IMR-90 (cell line): ENCODE measurements at regions not wholly inside any gene's neighbourhood (a gene's known extent, or its start where the extent isn't known, plus 50 kb on each side); places are given as distances from the start of the nearest gene placed in this dataset.
"Not testable (repeated sequence)": the region's sequence is repeated elsewhere in the genome, so short reads cannot be mapped to it uniquely, and the experiment has no call there.

Source experiments
- ATAC-seq: fragments of 200-7000 bp; cut with Tn5 transposase; 2 replicates; pipeline ENCODE4 v1.9.1; 2020; ENCODE audit warnings: low read depth, mild to moderate bottlenecking, moderate library complexity
- BruUV-seq: library from RNA; stranded (reverse); fragments of 400-500 nt; replicated peaks from 2 replicates; lab custom pipeline; 2021; lab: Mats Ljungman, UMichigan
- CTCF ChIA-PET: fragments of 300-600 bp; formaldehyde crosslinking; extraction: SDS; loops from one replicate; lab custom pipeline; 2021; ENCODE audit warnings: antibody characterized with exemption; lab: Yijun Ruan, JAX
- POLR2A ChIA-PET: fragments of 300-600 bp; sonication (Branson Sonifier 250); formaldehyde crosslinking; loops from one replicate; lab custom pipeline; 2022; ENCODE audit warnings: antibody characterized with exemption; ENCODE audit not compliant: unreplicated experiment; lab: Charles Lee
- DNase-seq: peaks from one replicate; pipeline ENCODE4 v3.0.0; 2013
- H2AFZ ChIP-seq: replicated peaks from 2 replicates; pipeline ENCODE3; 2013; ENCODE audit warnings: low read length, mild to moderate bottlenecking; ENCODE audit not compliant: poor library complexity
- H2AK5ac ChIP-seq: 2 replicates; pipeline ENCODE4 v1.6.1; 2013; ENCODE audit warnings: low read depth, low read length, inconsistent platforms
- H2AK9ac ChIP-seq: replicated peaks from 2 replicates; pipeline ENCODE3; 2013; ENCODE audit warnings: mild to moderate bottlenecking, low read depth, low read length, moderate library complexity; ENCODE audit not compliant: poor library complexity
- H2BK120ac ChIP-seq: 2 replicates; pipeline ENCODE4 v1.6.1; 2013; ENCODE audit warnings: low read depth, low read length, inconsistent platforms
- H2BK15ac ChIP-seq: 3 replicates; pipeline ENCODE4 v1.6.1; 2013; ENCODE audit warnings: low read depth, low read length, inconsistent platforms
- H2BK20ac ChIP-seq: 2 replicates; pipeline ENCODE4 v1.6.1; 2013; ENCODE audit warnings: low read depth, mild to moderate bottlenecking, inconsistent platforms, low read length, moderate library complexity
- H2BK5ac ChIP-seq: 2 replicates; pipeline ENCODE4 v1.6.1; 2013; ENCODE audit warnings: mild to moderate bottlenecking, low read depth, low read length, inconsistent platforms; ENCODE audit not compliant: poor library complexity, severe bottlenecking
- H3K14ac ChIP-seq: replicated peaks from 2 replicates; pipeline ENCODE4 v1.6.1; 2013; ENCODE audit warnings: low read depth, low read length, inconsistent platforms
- H3K18ac ChIP-seq: 2 replicates; pipeline ENCODE4 v1.6.1; 2013; ENCODE audit warnings: low read depth, low read length, control low read depth
- H3K23ac ChIP-seq: 2 replicates; pipeline ENCODE4 v1.6.1; 2013; ENCODE audit warnings: low read depth, low read length, inconsistent platforms
- H3K27ac ChIP-seq: 2 replicates; pipeline ENCODE4 v1.5.1; 2013; ENCODE audit warnings: mild to moderate bottlenecking, control low read depth, low read length; ENCODE audit not compliant: insufficient read depth
- H3K27me3 ChIP-seq: 2 replicates; pipeline ENCODE4 v1.6.1; 2013; ENCODE audit warnings: low read length; ENCODE audit not compliant: control insufficient read depth, insufficient read depth
- H3K36me3 ChIP-seq: 2 replicates; pipeline ENCODE4 v1.6.1; 2013; ENCODE audit warnings: low read length, mixed read lengths; ENCODE audit not compliant: control insufficient read depth, insufficient read depth
- H3K4ac ChIP-seq: 2 replicates; pipeline ENCODE4 v1.6.1; 2013; ENCODE audit warnings: low read depth, low read length, inconsistent platforms
- H3K4me1 ChIP-seq: 2 replicates; pipeline ENCODE4 v1.6.1; 2013; ENCODE audit warnings: low read length, mixed read lengths; ENCODE audit not compliant: control insufficient read depth, insufficient read depth
- H3K4me2 ChIP-seq: 2 replicates; pipeline ENCODE4 v1.6.1; 2013; ENCODE audit warnings: low read depth, mild to moderate bottlenecking, control low read depth, low read length, moderate library complexity
- H3K4me3 ChIP-seq: 2 replicates; pipeline ENCODE4 v1.5.1; 2013; ENCODE audit warnings: low read depth, mild to moderate bottlenecking, control low read depth, low read length, moderate library complexity; ENCODE audit not compliant: insufficient read depth
- H3K56ac ChIP-seq: 2 replicates; pipeline ENCODE4 v1.6.1; 2013; ENCODE audit warnings: low read length, inconsistent platforms; ENCODE audit not compliant: insufficient read depth; ENCODE audit errors: extremely low read depth
- H3K79me1 ChIP-seq, 2 experiments: 2 replicates each; pipeline ENCODE4 v1.6.1; 2013; ENCODE audit warnings: low read length in 2 of 2, inconsistent platforms in 1 of 2, low read depth in 1 of 2
- H3K9ac ChIP-seq: 2 replicates; pipeline ENCODE4 v1.6.1; 2013; ENCODE audit warnings: low read depth, low read length, control low read depth
- H3K9me1 ChIP-seq: 2 replicates; pipeline ENCODE4 v1.6.1; 2013; ENCODE audit warnings: low read length, inconsistent platforms; ENCODE audit not compliant: insufficient read depth
- H3K9me3 ChIP-seq: 2 replicates; pipeline ENCODE4 v1.6.1; 2013; ENCODE audit warnings: low read length; ENCODE audit not compliant: control insufficient read depth, insufficient read depth
- H4K20me1 ChIP-seq: 2 replicates; pipeline ENCODE4 v1.6.1; 2013; ENCODE audit warnings: low read length, inconsistent platforms; ENCODE audit not compliant: insufficient read depth
- H4K5ac ChIP-seq: 2 replicates; pipeline ENCODE4 v1.6.1; 2013; ENCODE audit warnings: mild to moderate bottlenecking, low read depth, low read length, control low read depth
- H4K8ac ChIP-seq, 2 experiments: 2 replicates each; pipeline ENCODE4 v1.6.1; 2013; ENCODE audit warnings: low read depth in 2 of 2, low read length in 2 of 2, control low read depth in 1 of 2, inconsistent platforms in 1 of 2
- H4K91ac ChIP-seq: 2 replicates; pipeline ENCODE4 v1.6.1; 2013; ENCODE audit warnings: low read depth, low read length, inconsistent platforms; ENCODE audit not compliant: insufficient read depth
- CEBPB ChIP-seq: IDR thresholded peaks from 2 replicates; pipeline ENCODE4 v1.6.1; 2012; ENCODE audit warnings: low read depth, low read length, improper control_type of control experiment
- FOS ChIP-seq: fragments of 150-350 bp; IDR thresholded peaks from 2 replicates; pipeline ENCODE4 v1.6.1; 2016; ENCODE audit warnings: low read depth, low read length
- MAZ ChIP-seq: IDR thresholded peaks from 2 replicates; pipeline ENCODE4 v1.6.1; 2012; ENCODE audit warnings: low read depth, mild to moderate bottlenecking, low read length, improper control_type of control experiment, moderate library complexity, borderline replicate concordance
- RAD21 ChIP-seq: IDR thresholded peaks from 2 replicates; pipeline ENCODE4 v1.6.1; 2012; ENCODE audit warnings: low read length, improper control_type of control experiment
- RCOR1 ChIP-seq: IDR thresholded peaks from 2 replicates; pipeline ENCODE4 v1.6.1; 2012; ENCODE audit warnings: mild to moderate bottlenecking, low read length, improper control_type of control experiment; ENCODE audit not compliant: insufficient replicate concordance
- WGBS, 2 experiments: methylation state at CpG; one replicate each; pipeline versions ENCODE4 v1.1.5 to v1.1.7; 2013; ENCODE audit warnings: missing lambda C conversion rate in 2 of 2; ENCODE audit not compliant: insufficient read length in 1 of 2; ENCODE audit errors: extremely low coverage in 2 of 2; 5-methylcytosine and 5-hydroxymethylcytosine counted together
- dilution Hi-C: fragments of 300-500 bp; cut with HindIII; formaldehyde crosslinking; loops from one replicate; pipeline ENCODE4 v1.14.3; 2018; ENCODE audit warnings: low sequenced_read_pairs; ENCODE audit not compliant: unreplicated experiment
- in situ Hi-C: fragments of 300-500 bp; cut with MboI; formaldehyde crosslinking; loops from 3 replicates; pipeline ENCODE4 v1.14.3; 2019; ENCODE audit warnings: low sequenced_read_pairs, inconsistent platforms, mixed read lengths
- intact Hi-C: fragments of 100-400 bp; cut with micrococcal nuclease; formaldehyde crosslinking; loops from 2 replicates; pipeline ENCODE4 v1.10.0; 2022

- Histone ChIP-seq H3K18ac (no peak overlapping the region), H2AK9ac (no peak overlapping the region), H3K23ac (no peak overlapping the region), H2AK5ac (no peak overlapping the region), H3K4me3 (no peak overlapping the region), H3K79me1 (no peaks in the 10 kb centered on the region), H3K36me3 (no peaks in the 10 kb centered on the region), H3K56ac (no peak overlapping the region), H2BK20ac (no peak overlapping the region), H3K9ac (no peak overlapping the region), H3K4me2 (no peak overlapping the region), H3K14ac (no peak overlapping the region), H2BK15ac (no peak overlapping the region), H3K9me1 (no peaks in the 10 kb centered on the region), H4K91ac (no peak overlapping the region), H2AFZ (no peak overlapping the region), H3K27me3 (no peaks in the 10 kb centered on the region), H3K4ac (no peak overlapping the region), H2BK5ac (no peak overlapping the region), H3K9me3 (no peaks in the 10 kb centered on the region; the same call in 1 of the 2 replicates), H2BK120ac (no peak overlapping the region), H3K27ac (no peak overlapping the region), H4K5ac (no peak overlapping the region), H4K20me1 (no peaks in the 10 kb centered on the region), H3K4me1 (no peaks in the 10 kb centered on the region), H4K8ac (no peak overlapping the region)
- no peak for ATAC-seq
- intact Hi-C loops: no loop called here
- ChIA-PET POLR2A (no interaction called here), CTCF (no interaction called here)
- in situ Hi-C loops: no loop called here
- dilution Hi-C loops: no loop called here
- TF ChIP-seq CEBPB: no peak
- TF ChIP-seq FOS: no peak
- TF ChIP-seq RAD21: no peak
- TF ChIP-seq MAZ: no peak
- no peak for TF ChIP-seq RCOR1
- 86% methylated on average over 4 of the region's 10 CpGs; no CpG with 5 or more reads in 1 of the 2 experiments for WGBS, 2 experiments
- DNase-seq: no peak
- BruUV-seq: no TSS peak
These were observed 287.2 kb downstream of the TFAP2C start for GRCh38 chr20:56916345-56916622.

- POLR2A ChIA-PET, H3K9ac ChIP-seq, H3K23ac ChIP-seq, H2BK5ac ChIP-seq, H2BK20ac ChIP-seq, H3K4me1 ChIP-seq, H2BK15ac ChIP-seq, H3K18ac ChIP-seq, H2AK9ac ChIP-seq, dilution Hi-C loops, H3K4me3 ChIP-seq, H3K4me2 ChIP-seq, CTCF ChIA-PET, BruUV-seq, H3K14ac ChIP-seq, H3K36me3 ChIP-seq, H2BK120ac ChIP-seq, H3K56ac ChIP-seq, H3K27ac ChIP-seq, H3K9me3 ChIP-seq, H4K5ac ChIP-seq, intact Hi-C loops, H2AFZ ChIP-seq, H4K20me1 ChIP-seq, H4K91ac ChIP-seq, DNase-seq, H3K4ac ChIP-seq, H3K9me1 ChIP-seq, H2AK5ac ChIP-seq, H4K8ac ChIP-seq, ATAC-seq, H3K79me1 ChIP-seq, in situ Hi-C loops: not testable (repeated sequence)
- H3K27me3 ChIP-seq: peaks cover 14% of the 10 kb centered on the region
- no CpG with 5 or more reads among the region's 4 CpGs for WGBS, 2 experiments
These were observed 290.9 kb downstream of the TFAP2C start for GRCh38 chr20:56920041-56920440.
